ENCODE measurements at regions not wholly inside any gene's neighbourhood (a gene's known extent, or its start where the extent isn't known, plus 50 kb on each side); places are given as distances from the start of the nearest gene placed in this dataset.

DNA sequence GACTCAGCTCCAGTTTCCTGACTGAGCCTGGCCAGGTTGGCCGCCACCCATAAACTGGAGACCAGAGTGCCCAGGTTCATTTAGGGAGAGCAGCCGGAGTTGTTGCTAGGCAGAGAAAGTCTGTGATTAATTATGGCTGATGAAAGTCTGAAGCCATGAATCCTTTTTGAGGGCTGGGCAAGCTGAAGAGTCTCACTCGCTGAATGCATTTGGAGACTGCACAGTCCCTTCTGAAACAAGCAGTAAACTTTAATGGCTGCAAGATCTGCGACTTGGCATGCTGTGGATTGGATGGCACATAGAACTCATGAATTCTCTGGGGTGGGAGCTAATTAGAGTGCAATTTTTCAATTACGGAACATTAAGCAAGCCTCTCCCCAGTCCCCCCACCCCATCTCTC is 282.1 kb downstream of the RPLP1 start:
- Histone ChIP-seq H3K9me2 (replicated peaks; ENCODE audit: low read depth, low read length) (no peaks in the 10 kb centered on the region), H3K9ac (ENCODE audit: low read depth, low read length, poor library complexity, severe bottlenecking) (no peak overlapping the region), H3K27me3 (ENCODE audit: insufficient read depth, low read length, poor library complexity, severe bottlenecking) (no peaks in the 10 kb centered on the region), H3K79me2 (ENCODE audit: insufficient read depth, low read length) (no peaks in the 10 kb centered on the region), H3F3A (ENCODE audit: low read depth) (no peaks in the 10 kb centered on the region), H3K36me3 (ENCODE audit: insufficient read depth, low read length) (no peaks in the 10 kb centered on the region), H3K9me3 (ENCODE audit: insufficient read depth, low read depth, low read length) (no peaks in the 10 kb centered on the region), H2AFZ (ENCODE audit: low read length) (no peak overlapping the region), H3K4me1 (ENCODE audit: insufficient read depth, low read length, poor library complexity, severe bottlenecking) (no peaks in the 10 kb centered on the region), H3K4me3 (ENCODE audit: low read length, poor library complexity, severe bottlenecking) (no peak overlapping the region), H4K20me1 (ENCODE audit: insufficient read depth, low read length, poor library complexity, severe bottlenecking) (no peaks in the 10 kb centered on the region), H3K4me2 (ENCODE audit: low read depth, low read length, poor library complexity, severe bottlenecking) (no peak overlapping the region)
- TF ChIP-seq, protein P1, sequence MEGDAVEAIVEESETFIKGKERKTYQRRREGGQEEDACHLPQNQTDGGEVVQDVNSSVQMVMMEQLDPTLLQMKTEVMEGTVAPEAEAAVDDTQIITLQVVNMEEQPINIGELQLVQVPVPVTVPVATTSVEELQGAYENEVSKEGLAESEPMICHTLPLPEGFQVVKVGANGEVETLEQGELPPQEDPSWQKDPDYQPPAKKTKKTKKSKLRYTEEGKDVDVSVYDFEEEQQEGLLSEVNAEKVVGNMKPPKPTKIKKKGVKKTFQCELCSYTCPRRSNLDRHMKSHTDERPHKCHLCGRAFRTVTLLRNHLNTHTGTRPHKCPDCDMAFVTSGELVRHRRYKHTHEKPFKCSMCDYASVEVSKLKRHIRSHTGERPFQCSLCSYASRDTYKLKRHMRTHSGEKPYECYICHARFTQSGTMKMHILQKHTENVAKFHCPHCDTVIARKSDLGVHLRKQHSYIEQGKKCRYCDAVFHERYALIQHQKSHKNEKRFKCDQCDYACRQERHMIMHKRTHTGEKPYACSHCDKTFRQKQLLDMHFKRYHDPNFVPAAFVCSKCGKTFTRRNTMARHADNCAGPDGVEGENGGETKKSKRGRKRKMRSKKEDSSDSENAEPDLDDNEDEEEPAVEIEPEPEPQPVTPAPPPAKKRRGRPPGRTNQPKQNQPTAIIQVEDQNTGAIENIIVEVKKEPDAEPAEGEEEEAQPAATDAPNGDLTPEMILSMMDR (conservative IDR thresholded peaks at IDR 0.05; ENCODE audit: low read length): no peak
- no peak for TF ChIP-seq EZH2phosphoT487 (IDR thresholded peaks at IDR 0.05; ENCODE audit: borderline replicate concordance)

DNA sequence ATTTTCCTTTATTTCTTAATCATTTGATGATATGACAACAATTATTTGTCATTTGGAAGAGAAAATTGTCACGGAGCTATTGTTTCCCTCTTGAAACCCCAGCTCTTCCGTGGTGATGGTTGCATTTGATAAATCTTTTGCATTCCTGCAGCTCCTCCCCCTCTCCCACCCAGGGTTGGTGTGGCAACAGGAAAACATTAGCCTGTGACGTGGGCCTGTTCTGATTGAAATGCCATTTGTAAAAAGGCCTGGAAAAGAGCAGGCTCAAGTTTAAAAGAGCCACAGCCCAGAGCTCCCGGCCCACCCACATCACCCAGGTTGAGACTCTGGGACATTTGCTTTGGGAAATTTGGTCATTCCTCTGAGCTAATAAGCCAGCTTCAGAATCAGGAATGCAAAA is 282.5 kb downstream of the RPLP1 start:
- H3K36me3 ChIP-seq (ENCODE audit: insufficient read depth, low read length): no peaks in the 10 kb centered on the region
- TF ChIP-seq EZH2phosphoT487 (IDR thresholded peaks at IDR 0.05; ENCODE audit: borderline replicate concordance): no peak
- TF ChIP-seq, protein P1 (conservative IDR thresholded peaks at IDR 0.05; ENCODE audit: low read length): no peak
- no peaks in the 10 kb centered on the region for H3F3A ChIP-seq (ENCODE audit: low read depth)
- H2AFZ ChIP-seq (ENCODE audit: low read length): no peak overlapping the region
- H3K9me3 ChIP-seq (ENCODE audit: insufficient read depth, low read depth, low read length): no peaks in the 10 kb centered on the region
- H3K4me3 ChIP-seq (ENCODE audit: low read length, poor library complexity, severe bottlenecking): no peak overlapping the region
- H3K79me2 ChIP-seq (ENCODE audit: insufficient read depth, low read length): no peaks in the 10 kb centered on the region
- no peaks in the 10 kb centered on the region for H4K20me1 ChIP-seq (ENCODE audit: insufficient read depth, low read length, poor library complexity, severe bottlenecking)
- H3K9me2 ChIP-seq (replicated peaks; ENCODE audit: low read depth, low read length): no peaks in the 10 kb centered on the region
- H3K4me1 ChIP-seq (ENCODE audit: insufficient read depth, low read length, poor library complexity, severe bottlenecking): no peaks in the 10 kb centered on the region
- H3K4me2 ChIP-seq (ENCODE audit: low read depth, low read length, poor library complexity, severe bottlenecking): no peak overlapping the region
- H3K9ac ChIP-seq (ENCODE audit: low read depth, low read length, poor library complexity, severe bottlenecking): no peak overlapping the region
- H3K27me3 ChIP-seq (ENCODE audit: insufficient read depth, low read length, poor library complexity, severe bottlenecking): no peaks in the 10 kb centered on the region

DNA sequence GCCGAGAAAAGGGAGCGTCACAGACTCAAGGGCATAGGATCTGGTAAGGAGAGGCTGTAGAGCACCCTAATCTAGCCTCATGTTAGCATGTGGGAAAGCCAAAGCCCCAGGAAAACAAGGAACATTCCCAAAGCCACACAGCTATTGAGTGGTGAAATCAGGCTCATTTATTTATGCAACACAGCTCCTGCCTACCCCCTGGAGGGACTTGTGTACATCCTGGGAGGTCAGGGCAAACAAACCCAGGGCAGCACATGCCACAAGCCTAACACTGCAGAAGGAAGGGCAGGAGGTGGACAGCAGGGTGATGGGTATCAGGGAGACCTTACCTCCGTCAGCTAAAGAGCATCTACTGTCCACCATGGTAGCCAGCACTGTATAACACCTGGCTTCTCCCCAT is 283.5 kb downstream of the RPLP1 start:
- H3K4me2 ChIP-seq (ENCODE audit: low read depth, low read length, poor library complexity, severe bottlenecking): no peak overlapping the region
- H3F3A ChIP-seq (ENCODE audit: low read depth): no peaks in the 10 kb centered on the region
- no peaks in the 10 kb centered on the region for H3K9me3 ChIP-seq (ENCODE audit: insufficient read depth, low read depth, low read length)
- no peaks in the 10 kb centered on the region for H3K79me2 ChIP-seq (ENCODE audit: insufficient read depth, low read length)
- no peak overlapping the region for H2AFZ ChIP-seq (ENCODE audit: low read length)
- TF ChIP-seq, protein P1 (conservative IDR thresholded peaks at IDR 0.05; ENCODE audit: low read length): no peak
- no peak for TF ChIP-seq EZH2phosphoT487 (IDR thresholded peaks at IDR 0.05; ENCODE audit: borderline replicate concordance)
- H3K4me3 ChIP-seq (ENCODE audit: low read length, poor library complexity, severe bottlenecking): no peak overlapping the region
- H4K20me1 ChIP-seq (ENCODE audit: insufficient read depth, low read length, poor library complexity, severe bottlenecking): no peaks in the 10 kb centered on the region
- H3K9ac ChIP-seq (ENCODE audit: low read depth, low read length, poor library complexity, severe bottlenecking): no peak overlapping the region
- H3K27me3 ChIP-seq (ENCODE audit: insufficient read depth, low read length, poor library complexity, severe bottlenecking): no peaks in the 10 kb centered on the region
- H3K36me3 ChIP-seq (ENCODE audit: insufficient read depth, low read length): no peaks in the 10 kb centered on the region
- H3K4me1 ChIP-seq (ENCODE audit: insufficient read depth, low read length, poor library complexity, severe bottlenecking): no peaks in the 10 kb centered on the region
- H3K9me2 ChIP-seq (replicated peaks; ENCODE audit: low read depth, low read length): no peaks in the 10 kb centered on the region

Measured in Loucy (cell line).